Fibroblast of the aortic adventitia (primary cell): ENCODE measurements at regions not wholly inside any gene's neighbourhood (a gene's known extent, or its start where the extent isn't known, plus 50 kb on each side); places are given as distances from the start of the nearest gene placed in this dataset.
A peak's percentile ranks its signal among the peaks of the same experiment; 100 is the strongest.

ENCODE experiments used
- DNase-seq: peaks from one replicate; pipeline ENCODE4 v3.0.0-alpha.2; 2010; ENCODE audit warnings: low read depth
- H3K4me3 ChIP-seq: 2 replicates; pipeline ENCODE4 v1.5.1; 2011; ENCODE audit warnings: low read depth, mild to moderate bottlenecking, control low read depth, low read length, moderate library complexity
- CTCF ChIP-seq: IDR thresholded peaks from 2 replicates; pipeline ENCODE4 v1.5.1; 2011; ENCODE audit warnings: mild to moderate bottlenecking, low read length, control low read depth, inconsistent platforms; ENCODE audit not compliant: insufficient read depth

- DNase-seq, result peak; percentile 76
- H3K4me3 ChIP-seq, result no peak overlapping the region
- no peak for TF ChIP-seq CTCF
These were observed 191.4 kb downstream of the SPP2 start for GRCh38 chr2:234241656-234242458.

GRCh38 chr2:234240917-234241316, 190.4 kb downstream of the SPP2 start:
- H3K4me3 ChIP-seq, result no peak overlapping the region
- TF ChIP-seq CTCF, result no peak
- DNase-seq, result peak; percentile 76

- TF ChIP-seq CTCF, result no peak
- peak; percentile 38 for DNase-seq
- no peak overlapping the region for H3K4me3 ChIP-seq
These were observed 184.7 kb downstream of the SPP2 start for GRCh38 chr2:234235191-234235590.

- H3K4me3 ChIP-seq, result no peak overlapping the region
- DNase-seq, result no peak
- TF ChIP-seq CTCF, result no peak
These were observed 181.0 kb downstream of the SPP2 start for GRCh38 chr2:234231460-234231859.

GRCh38 chr2:234219046-234219310, 168.5 kb downstream of the SPP2 start:
- no peak overlapping the region for H3K4me3 ChIP-seq
- TF ChIP-seq CTCF, result no peak
- DNase-seq, result no peak

GRCh38 chr2:234218266-234219045, 168.0 kb downstream of the SPP2 start:
- DNase-seq, result peak; percentile 46
- no peak for TF ChIP-seq CTCF
- no peak overlapping the region for H3K4me3 ChIP-seq
